Adrenal gland (tissue), 9 donors: ENCODE measurements at regions not wholly inside any gene's neighbourhood (a gene's known extent, or its start where the extent isn't known, plus 50 kb on each side); places are given as distances from the start of the nearest gene placed in this dataset.

ENCODE experiments used
- DNase-seq, 7 donors: peaks; one replicate each; pipeline ENCODE4 v3.0.0-alpha.2; 2019 to 2020
- H3K27ac ChIP-seq, 5 donors: fragments of 200-600 bp; sonication (generic) in 4 of 5; 1 replicate in 3 of 5; 2 replicates in 2 of 5; pipeline versions ENCODE4 v1.5.1 to v1.8.0; 2016 to 2020; ENCODE audit warnings: mild to moderate bottlenecking in 1 of 5
- H3K27me3 ChIP-seq: fragments of 200-600 bp; 2 replicates; pipeline ENCODE4 v1.8.0; 2021
- H3K36me3 ChIP-seq, 2 donors: fragments of 200-600 bp; replicated peaks in 1 of 2; 1 replicate in 1 of 2; 2 replicates in 1 of 2; pipeline versions ENCODE4 v1.5.1 to v1.8.0; 2018 to 2022
- H3K4me1 ChIP-seq, 2 donors: fragments of 200-600 bp; replicated peaks in 1 of 2; 1 replicate in 1 of 2; 2 replicates in 1 of 2; pipeline versions ENCODE4 v1.5.1 to v1.8.0; 2018 to 2021
- H3K4me3 ChIP-seq, 4 donors: fragments of 200-600 bp; sonication (generic) in 3 of 4; one replicate each; pipeline ENCODE4 v1.5.1; 2016 to 2018
- H3K9me3 ChIP-seq, 3 donors: fragments of 200-600 bp; sonication (generic) in 1 of 3; replicated peaks in 1 of 3; 1 replicate in 2 of 3; 2 replicates in 1 of 3; pipeline versions ENCODE4 v1.5.1 to v1.8.0; 2016 to 2021
- POLR2A ChIP-seq, 2 donors: fragments of 450-650 bp; IDR thresholded peaks; one replicate each; pipeline ENCODE4 v1.6.1; 2017; ENCODE audit warnings: antibody characterized with exemption in 2 of 2, mild to moderate bottlenecking in 2 of 2, moderate library complexity in 1 of 2
- WGBS, 4 donors: extraction: QIAGEN DNeasy Blood & Tissue Kit in 2 of 4; methylation state at CpG; one replicate each; pipeline versions ENCODE4 v1.1.5 to v1.1.7; 2013 to 2017; 5-methylcytosine and 5-hydroxymethylcytosine counted together
- intact Hi-C, 2 donors: fragments of 100-400 bp; cut with DNase I; formaldehyde crosslinking; loops; one replicate each; pipeline versions ENCODE4 v1.14.1 to v1.15.0; 2022 to 2023
- TF ChIP-seq, protein P1 (sequence below), 6 experiments: fragments of 450-650 bp in 4 of 6; fragments of 200-600 bp in 2 of 6; sonication (generic) in 1 of 6; IDR thresholded peaks; 1 replicate in 5 of 6; 2 replicates in 1 of 6; pipeline versions ENCODE4 v1.5.1 to v1.8.0; 2016 to 2021; ENCODE audit warnings: antibody characterized with exemption in 6 of 6, mild to moderate bottlenecking in 2 of 6, moderate library complexity in 1 of 6
- donor health status: healthy with polysubstance abuse.
- donor health status: Bipolar disorder and iron deficiency.
- donor health status: DM: yes; HTN: yes; CAD: no.
- donor health status: DM: no; HTN: no; CAD: no.
- donor health status: DM: no; HTN: no; CAD: no.

DNA sequence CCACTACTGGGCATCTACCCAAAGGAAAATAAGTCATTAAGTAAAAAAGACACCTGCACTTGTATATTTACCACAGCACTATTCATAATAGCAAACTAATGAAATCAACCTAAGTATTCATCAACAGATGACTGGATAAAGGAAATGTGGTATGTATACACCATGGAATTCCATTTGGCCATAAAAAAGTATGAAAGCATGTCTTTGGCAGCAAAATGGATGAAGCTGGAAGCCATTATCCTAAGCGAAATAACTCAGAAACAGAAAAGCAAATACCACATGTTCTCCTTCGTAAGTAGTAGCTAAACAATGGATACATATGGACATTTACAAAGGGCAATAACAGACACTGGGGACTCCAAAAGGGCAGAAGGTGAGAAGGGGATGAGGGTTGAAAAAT, 485.7 kb upstream of the BRINP3 start:
- no peak overlapping the region for H3K4me3 ChIP-seq
- H3K36me3 ChIP-seq, result no peaks in the 10 kb centered on the region
- WGBS, 4 donors, result 70 to 89% (median 77%) methylated on average over 2 of the region's 2 CpGs
- H3K9me3 ChIP-seq, result no peaks in the 10 kb centered on the region
- DNase-seq, result no peak
- no peaks in the 10 kb centered on the region for H3K27me3 ChIP-seq
- no peak for TF ChIP-seq POLR2A (IDR thresholded peaks at IDR 0.05)
- TF ChIP-seq, protein P1, sequence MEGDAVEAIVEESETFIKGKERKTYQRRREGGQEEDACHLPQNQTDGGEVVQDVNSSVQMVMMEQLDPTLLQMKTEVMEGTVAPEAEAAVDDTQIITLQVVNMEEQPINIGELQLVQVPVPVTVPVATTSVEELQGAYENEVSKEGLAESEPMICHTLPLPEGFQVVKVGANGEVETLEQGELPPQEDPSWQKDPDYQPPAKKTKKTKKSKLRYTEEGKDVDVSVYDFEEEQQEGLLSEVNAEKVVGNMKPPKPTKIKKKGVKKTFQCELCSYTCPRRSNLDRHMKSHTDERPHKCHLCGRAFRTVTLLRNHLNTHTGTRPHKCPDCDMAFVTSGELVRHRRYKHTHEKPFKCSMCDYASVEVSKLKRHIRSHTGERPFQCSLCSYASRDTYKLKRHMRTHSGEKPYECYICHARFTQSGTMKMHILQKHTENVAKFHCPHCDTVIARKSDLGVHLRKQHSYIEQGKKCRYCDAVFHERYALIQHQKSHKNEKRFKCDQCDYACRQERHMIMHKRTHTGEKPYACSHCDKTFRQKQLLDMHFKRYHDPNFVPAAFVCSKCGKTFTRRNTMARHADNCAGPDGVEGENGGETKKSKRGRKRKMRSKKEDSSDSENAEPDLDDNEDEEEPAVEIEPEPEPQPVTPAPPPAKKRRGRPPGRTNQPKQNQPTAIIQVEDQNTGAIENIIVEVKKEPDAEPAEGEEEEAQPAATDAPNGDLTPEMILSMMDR (IDR thresholded peaks at IDR 0.05), result no peak
- intact Hi-C loops, result no loop called here
- no peaks in the 10 kb centered on the region for H3K4me1 ChIP-seq
- H3K27ac ChIP-seq, result no peak overlapping the region

DNA sequence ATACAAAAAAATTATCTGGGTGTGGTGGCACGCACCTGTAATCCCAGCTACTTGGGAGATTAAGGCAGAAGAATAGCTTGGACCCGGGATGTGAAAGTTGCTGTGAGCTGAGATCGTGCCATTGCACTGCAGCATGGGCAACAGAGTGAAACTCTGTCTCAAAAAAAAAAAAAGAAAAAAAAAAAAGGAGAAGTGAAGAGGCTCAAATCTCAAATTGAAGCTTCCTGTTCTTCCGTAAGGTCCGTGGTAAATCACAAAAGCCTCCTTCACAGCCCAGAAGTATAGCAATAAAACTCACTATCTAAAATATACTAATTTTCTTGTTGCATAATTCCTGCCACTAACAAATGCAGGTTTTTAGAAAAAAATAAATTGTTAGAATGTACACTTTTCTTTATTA, 498.2 kb upstream of the BRINP3 start:
- Histone ChIP-seq H3K27ac (no peak overlapping the region), H3K4me1 (no peaks in the 10 kb centered on the region), H3K9me3 (no peaks in the 10 kb centered on the region), H3K27me3 (no peaks in the 10 kb centered on the region), H3K4me3 (no peak overlapping the region), H3K36me3 (no peaks in the 10 kb centered on the region)
- intact Hi-C loops, result no loop called here
- DNase-seq, result no peak
- TF ChIP-seq, protein P1 (IDR thresholded peaks at IDR 0.05), result no peak
- no peak for TF ChIP-seq POLR2A (IDR thresholded peaks at IDR 0.05)
- 68 to 79% (median 72%) methylated on average over 5 of the region's 5 CpGs for WGBS, 4 donors

DNA sequence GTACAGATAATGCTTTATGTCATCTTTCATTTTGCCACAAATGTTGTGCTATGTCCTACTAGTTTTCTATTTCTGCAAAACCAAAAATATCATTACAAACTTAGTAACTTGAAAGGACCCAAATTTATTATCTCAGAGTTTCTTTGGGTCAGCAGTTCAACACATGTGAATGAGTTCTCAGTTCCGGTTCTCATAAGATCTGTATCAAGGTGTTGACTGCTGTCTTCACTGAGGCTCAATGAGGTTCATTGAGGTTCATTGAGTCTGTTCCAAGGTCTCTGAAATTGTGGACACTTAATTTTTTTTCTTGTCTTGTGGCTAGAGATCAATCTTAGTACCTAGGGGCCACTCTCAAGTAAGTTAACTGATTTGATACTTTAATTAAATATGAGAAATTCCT, 525.1 kb upstream of the BRINP3 start:
- no peak for TF ChIP-seq POLR2A (IDR thresholded peaks at IDR 0.05)
- TF ChIP-seq, protein P1 (IDR thresholded peaks at IDR 0.05), result no peak
- 65 to 93% (median 84%) methylated on average over 1 of the region's 1 CpG for WGBS, 4 donors
- H3K4me1 ChIP-seq, result no peaks in the 10 kb centered on the region
- intact Hi-C loops, result no loop called here
- H3K4me3 ChIP-seq, result no peak overlapping the region
- H3K9me3 ChIP-seq, result no peaks in the 10 kb centered on the region
- H3K27me3 ChIP-seq, result no peaks in the 10 kb centered on the region
- DNase-seq, result no peak
- no peaks in the 10 kb centered on the region for H3K36me3 ChIP-seq
- H3K27ac ChIP-seq, result no peak overlapping the region

DNA sequence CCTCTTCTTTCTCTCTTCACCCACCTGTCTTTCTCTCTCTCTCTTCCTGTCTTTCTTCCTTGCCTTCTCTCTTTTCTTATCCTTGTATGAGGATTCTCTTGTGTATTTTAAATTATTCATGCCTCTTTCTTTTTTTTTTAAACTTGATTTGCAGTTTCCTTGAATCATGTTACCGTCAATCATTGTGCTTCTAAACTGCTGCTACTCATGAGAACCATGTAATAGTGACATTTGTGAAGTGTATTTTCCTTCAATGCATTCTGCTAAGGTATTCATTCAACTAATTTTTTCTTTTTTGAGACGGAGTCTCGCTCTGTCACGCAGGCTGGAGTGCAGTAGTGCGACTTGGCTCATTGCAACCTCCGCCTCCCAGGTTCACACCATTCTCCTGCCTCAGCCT, 539.1 kb upstream of the BRINP3 start:
- no peak overlapping the region for H3K27ac ChIP-seq
- no peaks in the 10 kb centered on the region for H3K36me3 ChIP-seq
- no peaks in the 10 kb centered on the region for H3K4me1 ChIP-seq
- intact Hi-C loops, result no loop called here
- no peaks in the 10 kb centered on the region for H3K27me3 ChIP-seq
- DNase-seq, result no peak
- peaks cover 0 to 5% (median 0%) of the 10 kb centered on the region in 3 donors for H3K9me3 ChIP-seq
- no peak overlapping the region for H3K4me3 ChIP-seq
- 81 to 93% (median 87%) methylated on average over 6 of the region's 6 CpGs for WGBS, 4 donors
- TF ChIP-seq, protein P1 (IDR thresholded peaks at IDR 0.05), result no peak
- no peak for TF ChIP-seq POLR2A (IDR thresholded peaks at IDR 0.05)
